RWPE1 (cell line): ENCODE measurements at regions not wholly inside any gene's neighbourhood (a gene's known extent, or its start where the extent isn't known, plus 50 kb on each side); places are given as distances from the start of the nearest gene placed in this dataset.
"Not testable (repeated sequence)": the region's sequence is repeated elsewhere in the genome, so short reads cannot be mapped to it uniquely, and the experiment has no call there.

Experiments
- CTCF ChIA-PET: fragments of 350-600 bp; sonication (Branson Sonifier 250); formaldehyde crosslinking; extraction: SDS; loops from one replicate; lab custom pipeline; 2021; lab: Yijun Ruan, JAX
- POLR2A ChIA-PET: fragments of 400-600 bp; formaldehyde crosslinking; extraction: SDS; loops from one replicate; lab custom pipeline; 2020; ENCODE audit warnings: antibody characterized with exemption; ENCODE audit not compliant: low non-redundant PET; lab: Yijun Ruan, JAX
- DNase-seq: peaks from one replicate; pipeline ENCODE4 v3.0.0; 2012; ENCODE audit warnings: low spot score
- H3K27ac ChIP-seq: fragments of 450-650 bp; 2 replicates; pipeline ENCODE4 v1.5.1; 2017
- TF ChIP-seq, protein P1 (sequence below): fragments of 450-650 bp; conservative IDR thresholded peaks from 2 replicates; pipeline ENCODE4 v1.5.1; 2017; ENCODE audit warnings: low read depth, mild to moderate bottlenecking

DNA sequence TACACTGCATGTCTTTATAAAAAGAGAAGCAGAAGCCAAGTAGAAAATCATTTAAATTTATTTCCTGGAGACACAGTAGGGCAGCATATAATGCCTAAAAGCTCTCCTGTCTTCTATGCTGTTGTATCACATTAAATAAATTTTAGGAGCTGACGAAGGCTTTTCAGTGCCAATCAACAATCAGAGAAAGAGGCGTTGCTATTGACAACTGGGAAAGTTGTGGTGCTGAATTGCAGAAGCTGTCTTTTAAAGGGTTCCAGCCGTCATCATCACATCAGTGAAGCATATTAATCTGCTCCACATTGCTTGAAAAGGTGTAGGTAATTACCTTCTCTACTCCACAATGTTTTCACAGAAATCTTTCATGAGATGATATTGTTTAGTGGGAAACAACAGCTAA is 103.9 kb downstream of the FSCB start:
- ChIA-PET POLR2A (no interaction called here), CTCF (no interaction called here)
- H3K27ac ChIP-seq, result no peak overlapping the region
- DNase-seq, result no peak
- TF ChIP-seq, protein P1, sequence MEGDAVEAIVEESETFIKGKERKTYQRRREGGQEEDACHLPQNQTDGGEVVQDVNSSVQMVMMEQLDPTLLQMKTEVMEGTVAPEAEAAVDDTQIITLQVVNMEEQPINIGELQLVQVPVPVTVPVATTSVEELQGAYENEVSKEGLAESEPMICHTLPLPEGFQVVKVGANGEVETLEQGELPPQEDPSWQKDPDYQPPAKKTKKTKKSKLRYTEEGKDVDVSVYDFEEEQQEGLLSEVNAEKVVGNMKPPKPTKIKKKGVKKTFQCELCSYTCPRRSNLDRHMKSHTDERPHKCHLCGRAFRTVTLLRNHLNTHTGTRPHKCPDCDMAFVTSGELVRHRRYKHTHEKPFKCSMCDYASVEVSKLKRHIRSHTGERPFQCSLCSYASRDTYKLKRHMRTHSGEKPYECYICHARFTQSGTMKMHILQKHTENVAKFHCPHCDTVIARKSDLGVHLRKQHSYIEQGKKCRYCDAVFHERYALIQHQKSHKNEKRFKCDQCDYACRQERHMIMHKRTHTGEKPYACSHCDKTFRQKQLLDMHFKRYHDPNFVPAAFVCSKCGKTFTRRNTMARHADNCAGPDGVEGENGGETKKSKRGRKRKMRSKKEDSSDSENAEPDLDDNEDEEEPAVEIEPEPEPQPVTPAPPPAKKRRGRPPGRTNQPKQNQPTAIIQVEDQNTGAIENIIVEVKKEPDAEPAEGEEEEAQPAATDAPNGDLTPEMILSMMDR, result no peak

DNA sequence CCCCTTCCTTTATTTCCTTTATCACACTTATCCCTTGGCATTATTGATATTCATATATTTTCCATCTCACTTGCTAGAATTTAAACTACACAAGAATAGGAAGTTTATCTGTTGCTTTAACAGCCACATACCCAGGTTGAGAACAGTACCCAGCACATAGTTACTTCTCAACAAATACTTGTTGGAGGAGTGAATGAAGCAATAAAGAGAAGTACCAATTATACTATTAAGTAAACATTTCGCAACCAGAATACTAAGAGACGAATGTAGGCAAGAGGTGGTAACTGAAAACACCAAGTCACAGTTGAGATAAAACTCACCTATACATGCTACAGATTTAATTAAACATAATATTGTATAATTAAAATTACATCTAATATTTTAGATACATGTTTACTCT is 110.9 kb downstream of the FSCB start:
- no peak overlapping the region for H3K27ac ChIP-seq
- TF ChIP-seq, protein P1, result no peak
- ChIA-PET POLR2A (no interaction called here), CTCF (no interaction called here)
- DNase-seq, result no peak

DNA sequence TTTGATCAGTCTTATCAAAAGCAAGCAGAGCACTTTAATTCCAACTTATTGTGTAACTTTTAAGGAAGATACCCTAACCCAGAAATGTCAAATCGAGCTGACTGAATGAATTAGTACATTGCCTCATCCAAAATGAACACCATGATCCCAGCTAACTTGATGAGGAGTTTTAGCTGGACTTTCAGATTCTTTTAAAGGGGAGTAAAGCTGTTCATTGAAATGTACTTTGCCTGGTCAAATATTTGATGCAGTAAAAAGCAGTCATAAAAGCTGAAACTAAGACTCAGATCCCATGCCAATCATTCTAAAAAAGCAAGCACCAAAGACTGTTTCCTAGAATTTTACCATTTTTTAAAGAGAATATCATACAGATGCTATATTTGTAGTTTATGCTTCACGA is 114.1 kb downstream of the FSCB start:
- ChIA-PET CTCF (no interaction called here), POLR2A (no interaction called here)
- H3K27ac ChIP-seq, result no peak overlapping the region
- no peak for DNase-seq
- TF ChIP-seq, protein P1, result no peak

DNA sequence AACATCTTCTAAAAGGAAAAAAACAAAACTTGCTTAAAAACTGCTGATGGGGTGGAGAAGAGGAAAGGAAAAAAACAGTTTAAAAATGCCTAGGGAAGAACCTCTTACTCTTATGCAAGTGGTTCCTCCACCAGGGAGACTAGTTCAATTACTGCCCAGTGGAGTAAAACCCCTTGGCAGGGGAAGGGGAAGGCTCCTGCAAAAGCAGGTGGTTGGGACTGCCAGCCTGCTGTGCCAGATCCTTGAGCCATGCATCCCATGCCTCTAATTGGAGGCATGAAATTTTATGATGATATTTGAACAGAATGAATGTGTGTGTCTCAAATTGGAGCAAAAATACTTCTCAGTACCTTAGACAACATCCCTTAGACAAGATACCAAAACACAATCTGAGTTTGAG is 118.8 kb downstream of the FSCB start:
- ChIA-PET CTCF (no interaction called here), POLR2A (no interaction called here)
- DNase-seq, result no peak
- H3K27ac ChIP-seq, result no peak overlapping the region
- TF ChIP-seq, protein P1, result no peak

DNA sequence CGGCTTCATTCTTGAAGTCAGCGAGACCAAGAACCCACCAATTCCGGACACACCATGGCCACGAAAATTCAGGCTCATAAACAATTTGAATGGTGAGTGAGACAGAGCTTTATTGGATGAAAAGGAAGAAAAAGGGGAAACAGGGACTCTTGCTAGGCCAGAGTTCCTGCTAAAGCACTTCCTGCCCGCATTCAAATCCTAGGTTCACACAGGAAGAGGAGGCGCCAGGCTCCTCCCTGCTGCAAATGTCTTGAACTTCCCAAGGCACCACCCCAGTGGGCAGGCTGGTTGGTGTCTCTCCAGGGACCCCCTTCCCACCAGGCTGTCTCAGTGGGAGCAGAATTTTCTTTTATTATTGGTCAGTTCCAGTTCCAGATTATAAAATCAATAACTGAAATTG is 121.2 kb downstream of the FSCB start:
- TF ChIP-seq, protein P1, result no peak
- DNase-seq, result no peak
- no peak overlapping the region for H3K27ac ChIP-seq
- POLR2A ChIA-PET, result no interaction called here
- CTCF ChIA-PET, result no interaction called here

DNA sequence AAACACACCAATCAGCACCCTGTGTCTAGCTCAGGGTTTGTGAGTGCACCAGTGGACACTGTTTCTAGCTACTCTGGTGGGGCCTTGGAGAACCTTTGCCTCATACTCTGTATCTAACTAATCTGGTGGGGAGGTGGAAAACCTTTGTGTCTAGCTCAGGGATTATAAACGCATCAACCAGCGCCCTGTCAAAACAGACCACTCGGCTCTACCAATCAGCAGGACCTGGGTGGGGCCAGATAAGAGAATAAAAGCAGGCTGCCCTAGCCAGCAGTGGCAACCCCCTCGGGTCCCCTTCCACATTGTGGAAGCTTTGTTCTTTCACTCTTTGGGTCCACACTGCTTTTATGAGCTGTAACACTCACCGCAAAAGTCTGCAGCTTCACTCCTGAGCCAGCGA is 121.8 kb downstream of the FSCB start:
- H3K27ac ChIP-seq, POLR2A ChIA-PET, CTCF ChIA-PET, DNase-seq: not testable (repeated sequence)

DNA sequence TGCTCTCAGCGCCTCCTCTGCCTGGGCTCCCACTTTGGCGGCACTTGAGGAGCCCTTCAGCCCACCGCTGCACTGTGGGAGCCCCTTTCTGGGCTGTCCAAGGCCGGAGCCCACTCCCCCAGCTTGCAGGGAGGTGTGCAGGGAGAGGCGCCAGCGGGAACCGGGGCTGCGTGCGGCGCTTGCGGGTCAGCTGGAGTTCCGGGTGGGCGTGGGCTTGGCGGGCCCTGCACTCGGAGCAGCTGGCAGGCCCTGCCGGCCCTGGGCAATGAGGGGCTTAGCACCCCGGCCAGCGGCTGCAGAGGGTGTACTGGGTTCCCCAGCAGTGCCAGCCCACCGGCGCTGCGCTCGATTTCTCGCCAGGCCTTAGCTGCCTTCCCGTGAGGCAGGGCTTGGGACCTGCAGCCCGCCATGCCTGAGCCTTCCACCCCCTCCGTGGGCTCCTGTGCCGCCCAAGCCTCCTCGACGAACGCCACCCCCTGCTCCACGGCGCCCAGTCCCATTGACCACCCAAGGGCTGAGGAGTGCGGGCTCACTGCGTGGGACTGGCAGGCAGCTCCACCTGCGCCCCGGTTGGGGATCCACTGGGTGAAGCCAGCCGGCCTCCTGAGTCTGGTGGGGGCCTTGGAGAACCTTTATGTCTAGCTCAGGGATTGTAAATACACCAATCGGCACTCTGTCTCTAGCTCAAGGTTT is 122.3 kb downstream of the FSCB start:
- CTCF ChIA-PET, POLR2A ChIA-PET, H3K27ac ChIP-seq, DNase-seq: not testable (repeated sequence)

DNA sequence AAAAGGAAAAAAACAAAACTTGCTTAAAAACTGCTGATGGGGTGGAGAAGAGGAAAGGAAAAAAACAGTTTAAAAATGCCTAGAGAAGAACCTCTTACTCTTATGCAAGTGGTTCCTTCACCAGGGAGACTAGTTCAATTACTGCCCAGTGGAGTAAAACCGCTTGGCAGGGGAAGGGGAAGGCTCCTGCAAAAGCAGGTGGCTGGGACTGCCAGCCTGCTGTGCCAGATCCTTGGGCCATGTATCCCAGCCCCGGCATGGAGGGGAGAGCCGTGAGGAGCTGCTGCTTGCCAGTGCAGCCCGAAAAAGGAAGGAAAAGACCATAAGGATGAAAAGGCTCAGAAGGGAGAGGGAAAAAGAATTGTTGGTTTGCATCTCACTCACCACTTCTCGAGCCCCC is 123.0 kb downstream of the FSCB start:
- H3K27ac ChIP-seq, result no peak overlapping the region
- DNase-seq, result no peak
- TF ChIP-seq, protein P1, result no peak
- ChIA-PET CTCF (no interaction called here), POLR2A (no interaction called here)
